Transverse colon (tissue), 3 donors: ENCODE measurements at regions not wholly inside any gene's neighbourhood (a gene's known extent, or its start where the extent isn't known, plus 50 kb on each side); places are given as distances from the start of the nearest gene placed in this dataset.

Experiments used
- EP300 ChIP-seq: sonication (generic); formaldehyde crosslinking; IDR thresholded peaks from one replicate; pipeline ENCODE4 v1.6.1; 2017; ENCODE audit warnings: antibody characterized with exemption, low read depth
- TF ChIP-seq, protein P1 (sequence below), 5 experiments: fragments of 200-600 bp in 3 of 5; fragments of 450-650 bp in 2 of 5; sonication (generic) in 3 of 5; IDR thresholded peaks; 1 replicate in 2 of 5; 2 replicates in 3 of 5; pipeline ENCODE4 v1.5.1; 2016 to 2017; ENCODE audit warnings: antibody characterized with exemption in 5 of 5, inconsistent platforms in 3 of 5, mild to moderate bottlenecking in 2 of 5, moderate library complexity in 1 of 5

GRCh38 chr6:139649128-139649527 is 274.7 kb upstream of the CITED2 start:
- TF ChIP-seq EP300, result no peak
- TF ChIP-seq, protein P1, sequence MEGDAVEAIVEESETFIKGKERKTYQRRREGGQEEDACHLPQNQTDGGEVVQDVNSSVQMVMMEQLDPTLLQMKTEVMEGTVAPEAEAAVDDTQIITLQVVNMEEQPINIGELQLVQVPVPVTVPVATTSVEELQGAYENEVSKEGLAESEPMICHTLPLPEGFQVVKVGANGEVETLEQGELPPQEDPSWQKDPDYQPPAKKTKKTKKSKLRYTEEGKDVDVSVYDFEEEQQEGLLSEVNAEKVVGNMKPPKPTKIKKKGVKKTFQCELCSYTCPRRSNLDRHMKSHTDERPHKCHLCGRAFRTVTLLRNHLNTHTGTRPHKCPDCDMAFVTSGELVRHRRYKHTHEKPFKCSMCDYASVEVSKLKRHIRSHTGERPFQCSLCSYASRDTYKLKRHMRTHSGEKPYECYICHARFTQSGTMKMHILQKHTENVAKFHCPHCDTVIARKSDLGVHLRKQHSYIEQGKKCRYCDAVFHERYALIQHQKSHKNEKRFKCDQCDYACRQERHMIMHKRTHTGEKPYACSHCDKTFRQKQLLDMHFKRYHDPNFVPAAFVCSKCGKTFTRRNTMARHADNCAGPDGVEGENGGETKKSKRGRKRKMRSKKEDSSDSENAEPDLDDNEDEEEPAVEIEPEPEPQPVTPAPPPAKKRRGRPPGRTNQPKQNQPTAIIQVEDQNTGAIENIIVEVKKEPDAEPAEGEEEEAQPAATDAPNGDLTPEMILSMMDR (IDR thresholded peaks at IDR 0.05), result no peak
